ENCODE measurements at regions not wholly inside any gene's neighbourhood (a gene's known extent, or its start where the extent isn't known, plus 50 kb on each side); places are given as distances from the start of the nearest gene placed in this dataset.

DNA sequence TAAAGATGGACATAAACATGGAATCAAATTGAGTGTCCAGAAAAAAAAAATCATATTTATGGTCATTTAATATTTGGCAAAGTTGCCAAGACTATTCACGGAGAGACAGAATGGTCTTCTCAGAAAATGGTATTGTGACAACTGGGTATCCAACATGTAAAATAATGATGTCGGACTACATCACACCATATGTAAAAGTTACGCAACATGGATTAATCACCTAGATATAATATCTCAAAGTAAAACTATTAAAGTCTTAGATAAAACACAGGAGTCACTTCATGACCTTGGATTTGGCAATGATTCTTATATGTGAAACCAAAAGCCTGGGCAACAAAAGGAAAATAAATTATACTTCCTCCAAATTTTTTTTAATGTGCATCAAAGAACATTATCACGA, 1591.7 kb upstream of the DDX18 start:
- Histone ChIP-seq H3K9me3 (replicated peaks; ENCODE audit: control insufficient read depth, insufficient read depth, low read length) (no peaks in the 10 kb centered on the region), H3K36me3 (ENCODE audit: control insufficient read depth in 2 of 2, insufficient read depth in 2 of 2, low read length in 1 of 2) (no peaks in the 10 kb centered on the region), H2AFZ (ENCODE audit: control insufficient read depth, low read depth, low read length) (no peak overlapping the region), H3K79me2 (ENCODE audit: control insufficient read depth, insufficient read depth, low read length) (no peaks in the 10 kb centered on the region), H3K27ac (ENCODE audit: control insufficient read depth, insufficient read depth) (no peak overlapping the region), H3K4me3 (no peak overlapping the region), H3K27me3 (replicated peaks in 1 of 2; ENCODE audit: control insufficient read depth in 2 of 2, insufficient read depth in 2 of 2, low read length in 1 of 2) (no peaks in the 10 kb centered on the region), H3K4me1 (ENCODE audit: control insufficient read depth, insufficient read depth, low read length) (no peaks in the 10 kb centered on the region), H4K20me1 (ENCODE audit: control insufficient read depth, insufficient read depth) (no peaks in the 10 kb centered on the region), H3K4me2 (ENCODE audit: control insufficient read depth, insufficient read depth) (no peak overlapping the region), H3K9ac (ENCODE audit: control insufficient read depth, insufficient read depth, low read length) (no peak overlapping the region)
- no peak for DNase-seq (ENCODE audit: low read depth, low spot score)
- 30% methylated on average over 4 of the region's 4 CpGs for WGBS (ENCODE audit: insufficient coverage, insufficient replicate concordance, low lambda C conversion rate, missing lambda C conversion rate)
- in situ Hi-C loops (cut with MboI) (no loop called here), intact Hi-C loops (cut with micrococcal nuclease; ENCODE audit: unreplicated experiment) (no loop called here)
- BruUV-seq (replicated peaks) = no TSS peak
- TF ChIP-seq GATAD2B (conservative IDR thresholded peaks at IDR 0.05; ENCODE audit: low read depth) (no peak), MTA3 (IDR thresholded peaks at IDR 0.05; ENCODE audit: borderline replicate concordance, low read length) (no peak), BACH1 (IDR thresholded peaks at IDR 0.05; ENCODE audit: borderline replicate concordance) (no peak), TCF3 (IDR thresholded peaks at IDR 0.05; ENCODE audit: borderline replicate concordance, insufficient read depth, low read depth, low read length) (no peak), SUZ12 (IDR thresholded peaks at IDR 0.05; ENCODE audit: unreplicated experiment) (no peak), YBX1 (IDR thresholded peaks at IDR 0.05) (no peak), KLF5 (IDR thresholded peaks at IDR 0.05; ENCODE audit: partially characterized antibody) (no peak), SIX5 (IDR thresholded peaks at IDR 0.05; ENCODE audit: low read depth, low read length, severe bottlenecking) (no peak), LARP7 (IDR thresholded peaks at IDR 0.05) (no peak), ZNF622 (IDR thresholded peaks at IDR 0.05) (no peak), FOS (IDR thresholded peaks at IDR 0.05; ENCODE audit: borderline replicate concordance, extremely low read depth, insufficient read length) (no peak), NBN (IDR thresholded peaks at IDR 0.05) (no peak), ZZZ3 (IDR thresholded peaks at IDR 0.05; ENCODE audit: control insufficient read depth, insufficient read length, low read depth) (no peak)
- TF ChIP-seq, protein P1, sequence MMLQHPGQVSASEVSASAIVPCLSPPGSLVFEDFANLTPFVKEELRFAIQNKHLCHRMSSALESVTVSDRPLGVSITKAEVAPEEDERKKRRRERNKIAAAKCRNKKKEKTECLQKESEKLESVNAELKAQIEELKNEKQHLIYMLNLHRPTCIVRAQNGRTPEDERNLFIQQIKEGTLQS (IDR thresholded peaks at IDR 0.05; ENCODE audit: borderline replicate concordance, extremely low read depth, low read depth, low read length) = no peak
- TF ChIP-seq, protein P2, sequence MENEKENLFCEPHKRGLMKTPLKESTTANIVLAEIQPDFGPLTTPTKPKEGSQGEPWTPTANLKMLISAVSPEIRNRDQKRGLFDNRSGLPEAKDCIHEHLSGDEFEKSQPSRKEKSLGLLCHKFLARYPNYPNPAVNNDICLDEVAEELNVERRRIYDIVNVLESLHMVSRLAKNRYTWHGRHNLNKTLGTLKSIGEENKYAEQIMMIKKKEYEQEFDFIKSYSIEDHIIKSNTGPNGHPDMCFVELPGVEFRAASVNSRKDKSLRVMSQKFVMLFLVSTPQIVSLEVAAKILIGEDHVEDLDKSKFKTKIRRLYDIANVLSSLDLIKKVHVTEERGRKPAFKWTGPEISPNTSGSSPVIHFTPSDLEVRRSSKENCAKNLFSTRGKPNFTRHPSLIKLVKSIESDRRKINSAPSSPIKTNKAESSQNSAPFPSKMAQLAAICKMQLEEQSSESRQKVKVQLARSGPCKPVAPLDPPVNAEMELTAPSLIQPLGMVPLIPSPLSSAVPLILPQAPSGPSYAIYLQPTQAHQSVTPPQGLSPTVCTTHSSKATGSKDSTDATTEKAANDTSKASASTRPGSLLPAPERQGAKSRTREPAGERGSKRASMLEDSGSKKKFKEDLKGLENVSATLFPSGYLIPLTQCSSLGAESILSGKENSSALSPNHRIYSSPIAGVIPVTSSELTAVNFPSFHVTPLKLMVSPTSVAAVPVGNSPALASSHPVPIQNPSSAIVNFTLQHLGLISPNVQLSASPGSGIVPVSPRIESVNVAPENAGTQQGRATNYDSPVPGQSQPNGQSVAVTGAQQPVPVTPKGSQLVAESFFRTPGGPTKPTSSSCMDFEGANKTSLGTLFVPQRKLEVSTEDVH (IDR thresholded peaks at IDR 0.05; ENCODE audit: low read depth, partially characterized antibody) = no peak
- CTCF ChIA-PET = interaction anchor here (1.1 kb wide), 1 partner anchor 9 kb away, joined by 4 read pairs; no protein-coding TSS in a partner anchor
- SMC1A ChIA-PET (ENCODE audit: uncharacterized antibody, unreplicated experiment) = no interaction called here
- ATAC-seq = no peak
- RAD21 ChIA-PET (ENCODE audit: unreplicated experiment) = no interaction called here
- POLR2A ChIA-PET = interaction anchor here (0.6 kb wide), 1 partner anchor 213 kb away, joined by 4 read pairs; no protein-coding TSS in a partner anchor
- no peak for FAIRE-seq

Measured in GM12878 (cell line).